ENCODE measurements at regions not wholly inside any gene's neighbourhood (a gene's known extent, or its start where the extent isn't known, plus 50 kb on each side); places are given as distances from the start of the nearest gene placed in this dataset.

- Histone ChIP-seq H3K4me1 (ENCODE audit: control insufficient read depth, insufficient read depth, low read length) (peaks cover 4% of the 10 kb centered on the region; the same call in 1 of the 2 replicates), H3K36me3 (ENCODE audit: control insufficient read depth in 2 of 2, insufficient read depth in 2 of 2, low read length in 1 of 2) (no peaks in the 10 kb centered on the region), H3K4me2 (ENCODE audit: control insufficient read depth, insufficient read depth) (no peak overlapping the region), H3K9ac (ENCODE audit: control insufficient read depth, insufficient read depth, low read length) (no peak overlapping the region), H3K4me3 (no peak overlapping the region), H3K9me3 (replicated peaks; ENCODE audit: control insufficient read depth, insufficient read depth, low read length) (no peaks in the 10 kb centered on the region; the same call in 1 of the 3 replicates), H4K20me1 (ENCODE audit: control insufficient read depth, insufficient read depth) (no peaks in the 10 kb centered on the region), H3K27ac (ENCODE audit: control insufficient read depth, insufficient read depth) (no peak overlapping the region), H2AFZ (ENCODE audit: control insufficient read depth, low read depth, low read length) (no peak overlapping the region), H3K79me2 (ENCODE audit: control insufficient read depth, insufficient read depth, low read length) (no peaks in the 10 kb centered on the region), H3K27me3 (replicated peaks in 1 of 2; ENCODE audit: control insufficient read depth in 2 of 2, insufficient read depth in 2 of 2, low read length in 1 of 2) (no peaks in the 10 kb centered on the region)
- CTCF ChIA-PET: interaction anchor here (1.2 kb wide), 2 partner anchors 13 to 104 kb away, joined by 3 to 4 read pairs; no protein-coding TSS in a partner anchor
- DNase-seq (ENCODE audit: low read depth, low spot score) (no peak), ATAC-seq (peak; percentile 29; the same call in 2 of the 3 replicates), FAIRE-seq (no peak)
- BruUV-seq (replicated peaks): no TSS peak
- 0% methylated on average over 1 of the region's 1 CpG for WGBS (ENCODE audit: insufficient coverage, insufficient replicate concordance, low lambda C conversion rate, missing lambda C conversion rate)
- TF ChIP-seq SMAD5 (IDR thresholded peaks at IDR 0.05; ENCODE audit: low read depth) (no peak), RUNX3 (IDR thresholded peaks at IDR 0.05; ENCODE audit: low read length) (0 out of 2 replicates have a peak, but pooled peaks have one; percentile 7), ZNF217 (IDR thresholded peaks at IDR 0.05) (no peak), SPI1 (IDR thresholded peaks at IDR 0.05; ENCODE audit: borderline replicate concordance, insufficient read depth, low read depth, low read length) (peak; percentile 28; the same call in 1 of the 2 replicates), KAT2A (conservative IDR thresholded peaks at IDR 0.05; ENCODE audit: control insufficient read depth, low read depth, low read length) (no peak), SUZ12 (IDR thresholded peaks at IDR 0.05; ENCODE audit: unreplicated experiment) (no peak), ETV6 (conservative IDR thresholded peaks at IDR 0.05 in 1 of 2, IDR thresholded peaks at IDR 0.05 in 1 of 2; ENCODE audit: borderline replicate concordance in 1 of 2, low read depth in 1 of 2) (no peak)
- RAD21 ChIA-PET (ENCODE audit: unreplicated experiment): interaction anchor here (0.8 to 1.0 kb wide), 2 partner anchors 10 to 13 kb away, joined by 3 to 4 read pairs; no protein-coding TSS in a partner anchor
- SMC1A ChIA-PET (ENCODE audit: uncharacterized antibody, unreplicated experiment): interaction anchor here (0.8 to 1.2 kb wide), 2 partner anchors 13 to 18 kb away, joined by 3 to 4 read pairs; no protein-coding TSS in a partner anchor
- intact Hi-C loops (cut with micrococcal nuclease; ENCODE audit: unreplicated experiment) (no loop called here), in situ Hi-C loops (cut with MboI) (no loop called here)
- POLR2A ChIA-PET: interaction anchor here (1.1 kb wide), 1 partner anchor 13 kb away, joined by 3 read pairs; no protein-coding TSS in a partner anchor
These were observed 262.1 kb upstream of the CXXC4 start for GRCh38 chr4:104756837-104757236.

Data from GM12878 (cell line).